Activated CD4-positive, alpha-beta T cell treated with anti-CD3 and anti-CD28 coated beads for 48 hours (primary cell): ENCODE measurements at regions not wholly inside any gene's neighbourhood (a gene's known extent, or its start where the extent isn't known, plus 50 kb on each side); places are given as distances from the start of the nearest gene placed in this dataset.

Source experiments
- DNase-seq: peaks from one replicate; pipeline ENCODE4 v3.0.0-alpha.2; 2020

GRCh38 chr2:191738003-191738402 lies 60.1 kb downstream of the NABP1 start:
- no peak for DNase-seq

- DNase-seq = no peak
These were observed 60.7 kb downstream of the NABP1 start for GRCh38 chr2:191738667-191739066.

- no peak for DNase-seq
These were observed 61.3 kb downstream of the NABP1 start for GRCh38 chr2:191739194-191739593.

- peak; percentile 38 for DNase-seq
These were observed 62.1 kb downstream of the NABP1 start for GRCh38 chr2:191740016-191740419.

GRCh38 chr2:191740759-191741158 lies 62.8 kb downstream of the NABP1 start:
- no peak for DNase-seq

- DNase-seq = no peak
These were observed 68.6 kb downstream of the NABP1 start for GRCh38 chr2:191746346-191747169.

GRCh38 chr2:191747170-191747530 lies 69.2 kb downstream of the NABP1 start:
- DNase-seq = no peak

- DNase-seq = no peak
These were observed 70.1 kb downstream of the NABP1 start for GRCh38 chr2:191748059-191748461.

GRCh38 chr2:191748528-191749180 lies 70.7 kb downstream of the NABP1 start:
- DNase-seq = no peak

GRCh38 chr2:191749181-191749540 lies 71.2 kb downstream of the NABP1 start:
- DNase-seq = no peak

GRCh38 chr2:191754103-191754502 lies 76.2 kb downstream of the NABP1 start:
- DNase-seq = no peak

GRCh38 chr2:191756761-191757160 lies 78.8 kb downstream of the NABP1 start:
- no peak for DNase-seq

GRCh38 chr2:191757208-191757607 lies 79.3 kb downstream of the NABP1 start:
- DNase-seq = no peak

GRCh38 chr2:191758518-191759507 lies 80.9 kb downstream of the NABP1 start:
- DNase-seq = peak; percentile 67

GRCh38 chr2:191759680-191760079 lies 81.7 kb downstream of the NABP1 start:
- DNase-seq = no peak

- DNase-seq = no peak
These were observed 82.8 kb downstream of the NABP1 start for GRCh38 chr2:191760655-191761262.

GRCh38 chr2:191773136-191773535 lies 73.8 kb downstream of the CAVIN2 start:
- no peak for DNase-seq

- no peak for DNase-seq
These were observed 69.5 kb downstream of the CAVIN2 start for GRCh38 chr2:191777351-191777750.

GRCh38 chr2:191778041-191778440 lies 68.8 kb downstream of the CAVIN2 start:
- DNase-seq = no peak

GRCh38 chr2:191782351-191782750 lies 64.5 kb downstream of the CAVIN2 start:
- DNase-seq = no peak

- DNase-seq = no peak
These were observed 63.5 kb downstream of the CAVIN2 start for GRCh38 chr2:191783416-191783815.
